Suprapubic skin (tissue), 4 donors: ENCODE measurements at regions not wholly inside any gene's neighbourhood (a gene's known extent, or its start where the extent isn't known, plus 50 kb on each side); places are given as distances from the start of the nearest gene placed in this dataset.
"Not testable (repeated sequence)": the region's sequence is repeated elsewhere in the genome, so short reads cannot be mapped to it uniquely, and the experiment has no call there.

Source experiments
- DNase-seq, 2 donors: peaks; one replicate each; pipeline ENCODE4 v3.0.0-alpha.2; 2019; ENCODE audit warnings: low spot score in 2 of 2
- H3K27ac ChIP-seq: fragments of 200-600 bp; sonication (generic); one replicate; pipeline ENCODE4 v1.5.1; 2019
- H3K27me3 ChIP-seq: fragments of 200-600 bp; sonication (generic); one replicate; pipeline ENCODE4 v1.5.1; 2019
- H3K36me3 ChIP-seq: fragments of 200-600 bp; sonication (generic); one replicate; pipeline ENCODE4 v1.5.1; 2019
- H3K4me1 ChIP-seq: fragments of 200-600 bp; sonication (generic); one replicate; pipeline ENCODE4 v1.5.1; 2019
- H3K4me3 ChIP-seq: fragments of 200-600 bp; sonication (generic); one replicate; pipeline ENCODE4 v1.5.1; 2019; ENCODE audit warnings: mild to moderate bottlenecking
- H3K9me3 ChIP-seq: fragments of 200-600 bp; sonication (generic); one replicate; pipeline ENCODE4 v1.5.1; 2019
- CTCF ChIP-seq, 2 donors: fragments of 200-600 bp in 1 of 2; fragments of 450-650 bp in 1 of 2; sonication (generic) in 1 of 2; IDR thresholded peaks; one replicate each; pipeline ENCODE4 v1.5.1; 2016 to 2019; ENCODE audit warnings: antibody characterized with exemption in 2 of 2, mild to moderate bottlenecking in 1 of 2, moderate library complexity in 1 of 2
- EP300 ChIP-seq: sonication (generic); formaldehyde crosslinking; IDR thresholded peaks from one replicate; pipeline ENCODE4 v1.6.1; 2017; ENCODE audit warnings: antibody characterized with exemption
- POLR2A ChIP-seq, 2 donors: fragments of 450-650 bp; IDR thresholded peaks; one replicate each; pipeline ENCODE4 v1.6.1; 2017; ENCODE audit warnings: antibody characterized with exemption in 2 of 2, mild to moderate bottlenecking in 2 of 2, moderate library complexity in 2 of 2
- POLR2AphosphoS5 ChIP-seq, 3 donors: sonication (generic); formaldehyde crosslinking; IDR thresholded peaks; one replicate each; pipeline ENCODE4 v1.6.1; 2017; ENCODE audit warnings: antibody characterized with exemption in 3 of 3
- WGBS: methylation state at CpG from one replicate; pipeline ENCODE4 v1.1.5; 2018; 5-methylcytosine and 5-hydroxymethylcytosine counted together

GRCh38 chr18:55968550-55968949 is 380.6 kb upstream of the TCF4 start:
- H3K4me1 ChIP-seq: no peaks in the 10 kb centered on the region
- TF ChIP-seq EP300 (no peak), POLR2A (IDR thresholded peaks at IDR 0.05) (no peak), POLR2AphosphoS5 (IDR thresholded peaks at IDR 0.05) (no peak), CTCF (IDR thresholded peaks at IDR 0.05) (no peak)
- H3K36me3 ChIP-seq: no peaks in the 10 kb centered on the region
- DNase-seq: no peak
- H3K9me3 ChIP-seq: no peaks in the 10 kb centered on the region
- 84% methylated on average over 3 of the region's 3 CpGs for WGBS
- H3K27ac ChIP-seq: no peak overlapping the region
- H3K27me3 ChIP-seq: no peaks in the 10 kb centered on the region
- H3K4me3 ChIP-seq: no peak overlapping the region

- no peaks in the 10 kb centered on the region for H3K27me3 ChIP-seq
- H3K4me3 ChIP-seq: no peak overlapping the region
- no peaks in the 10 kb centered on the region for H3K36me3 ChIP-seq
- no peak for TF ChIP-seq POLR2A (IDR thresholded peaks at IDR 0.05)
- no peak for TF ChIP-seq CTCF (IDR thresholded peaks at IDR 0.05)
- no peak for TF ChIP-seq POLR2AphosphoS5 (IDR thresholded peaks at IDR 0.05)
- TF ChIP-seq EP300: no peak
- 96% methylated on average over 3 of the region's 3 CpGs for WGBS
- no peak overlapping the region for H3K27ac ChIP-seq
- no peaks in the 10 kb centered on the region for H3K4me1 ChIP-seq
- H3K9me3 ChIP-seq: no peaks in the 10 kb centered on the region
- DNase-seq: no peak
Measured at GRCh38 chr18:55967019-55967418, 379.0 kb upstream of the TCF4 start.

- no peaks in the 10 kb centered on the region for H3K9me3 ChIP-seq
- no peaks in the 10 kb centered on the region for H3K4me1 ChIP-seq
- no peak for DNase-seq
- H3K27ac ChIP-seq: no peak overlapping the region
- 75% methylated on average over 1 of the region's 1 CpG for WGBS
- H3K4me3 ChIP-seq: no peak overlapping the region
- H3K36me3 ChIP-seq: no peaks in the 10 kb centered on the region
- TF ChIP-seq CTCF (IDR thresholded peaks at IDR 0.05) (no peak), POLR2AphosphoS5 (IDR thresholded peaks at IDR 0.05) (no peak), POLR2A (IDR thresholded peaks at IDR 0.05) (no peak), EP300 (no peak)
- no peaks in the 10 kb centered on the region for H3K27me3 ChIP-seq
Measured at GRCh38 chr18:55964171-55964570, 376.2 kb upstream of the TCF4 start.

- Histone ChIP-seq H3K4me1 (no peaks in the 10 kb centered on the region), H3K36me3 (no peaks in the 10 kb centered on the region), H3K9me3 (no peaks in the 10 kb centered on the region), H3K27me3 (no peaks in the 10 kb centered on the region), H3K4me3 (no peak overlapping the region), H3K27ac (no peak overlapping the region)
- TF ChIP-seq CTCF (IDR thresholded peaks at IDR 0.05) (no peak), EP300 (no peak), POLR2AphosphoS5 (IDR thresholded peaks at IDR 0.05) (no peak), POLR2A (IDR thresholded peaks at IDR 0.05) (no peak)
- WGBS: 93% methylated on average over 7 of the region's 9 CpGs
- no peak for DNase-seq
Measured at GRCh38 chr18:55953326-55953725, 365.3 kb upstream of the TCF4 start.

- H3K36me3 ChIP-seq: not testable (repeated sequence)
- 93% methylated on average over 7 of the region's 7 CpGs for WGBS
Measured at GRCh38 chr18:55951738-55952137, 363.7 kb upstream of the TCF4 start.

GRCh38 chr18:55950379-55951166 is 362.6 kb upstream of the TCF4 start:
- no peak for DNase-seq
- Histone ChIP-seq H3K4me3 (no peak overlapping the region), H3K27me3 (no peaks in the 10 kb centered on the region), H3K9me3 (no peaks in the 10 kb centered on the region), H3K36me3 (no peaks in the 10 kb centered on the region), H3K4me1 (no peaks in the 10 kb centered on the region), H3K27ac (no peak overlapping the region)
- TF ChIP-seq EP300 (no peak), POLR2AphosphoS5 (IDR thresholded peaks at IDR 0.05) (no peak), POLR2A (IDR thresholded peaks at IDR 0.05) (no peak), CTCF (IDR thresholded peaks at IDR 0.05) (no peak)
- 92% methylated on average over 13 of the region's 14 CpGs for WGBS

More at GRCh38 chr18:55951738-55952137, 363.7 kb upstream of the TCF4 start:
- H3K9me3 ChIP-seq, H3K27me3 ChIP-seq, H3K4me1 ChIP-seq, DNase-seq, H3K4me3 ChIP-seq, H3K27ac ChIP-seq: not testable (repeated sequence)
